CD4-positive, alpha-beta T cell (primary cell): ENCODE measurements at regions not wholly inside any gene's neighbourhood (a gene's known extent, or its start where the extent isn't known, plus 50 kb on each side); places are given as distances from the start of the nearest gene placed in this dataset.

ENCODE experiments used
- ATAC-seq: fragments of 200-7000 bp; cut with Tn5 transposase; one replicate; pipeline ENCODE4 v1.10.0; 2022; ENCODE audit warnings: mild to moderate bottlenecking; ENCODE audit not compliant: poor library complexity
- CTCF ChIA-PET: fragments of 350-600 bp; sonication (Branson Sonifier 250); formaldehyde crosslinking; loops from one replicate; lab custom pipeline; 2021; ENCODE audit warnings: antibody characterized with exemption, inconsistent platforms; lab: Charles Lee
- POLR2A ChIA-PET: fragments of 350-600 bp; sonication (Branson Sonifier 250); formaldehyde crosslinking; loops from one replicate; lab custom pipeline; 2021; ENCODE audit warnings: antibody characterized with exemption, inconsistent platforms; lab: Charles Lee
- DNase-seq, 14 experiments: peaks; one replicate each; pipeline ENCODE4 v3.0.0-alpha.2; 2013 to 2020; ENCODE audit warnings: mixed read lengths in 2 of 14
- H3K27ac ChIP-seq, 2 donors: one replicate each; pipeline versions ENCODE4 v1.5.1 to v1.7.0; 2013; ENCODE audit warnings: low read length in 2 of 2, low read depth in 1 of 2, mild to moderate bottlenecking in 1 of 2
- H3K27me3 ChIP-seq, 2 experiments: 1 replicate in 1 of 2; 2 replicates in 1 of 2; pipeline versions ENCODE4 v1.6.1 to v1.7.0; 2013; ENCODE audit warnings: low read length in 2 of 2, control low read depth in 1 of 2, mild to moderate bottlenecking in 1 of 2, moderate library complexity in 1 of 2; ENCODE audit not compliant: insufficient read depth in 2 of 2, control insufficient read depth in 1 of 2
- H3K36me3 ChIP-seq: one replicate; pipeline ENCODE4 v1.6.1; 2013; ENCODE audit warnings: low read length, control low read depth; ENCODE audit not compliant: insufficient read depth
- H3K4me1 ChIP-seq: one replicate; pipeline ENCODE4 v1.6.1; 2013; ENCODE audit warnings: low read length, control low read depth; ENCODE audit not compliant: insufficient read depth
- H3K4me3 ChIP-seq: one replicate; pipeline ENCODE4 v1.5.1; 2013; ENCODE audit warnings: mild to moderate bottlenecking, low read length, moderate library complexity
- H3K9me3 ChIP-seq, 2 experiments: 1 replicate in 1 of 2; 2 replicates in 1 of 2; pipeline versions ENCODE4 v1.6.1 to v1.7.0; 2013; ENCODE audit warnings: low read length in 2 of 2, mild to moderate bottlenecking in 2 of 2, control low read depth in 1 of 2, moderate library complexity in 1 of 2; ENCODE audit not compliant: control insufficient read depth in 1 of 2, insufficient read depth in 1 of 2
- H3K27ac Mint-ChIP-seq: one replicate; pipeline ENCODE4 v1.8.0; 2020; ENCODE audit warnings: mixed read lengths
- H3K27me3 Mint-ChIP-seq: one replicate; pipeline ENCODE4 v1.8.0; 2021; ENCODE audit warnings: mixed read lengths
- H3K36me3 Mint-ChIP-seq: one replicate; pipeline ENCODE4 v1.8.0; 2021; ENCODE audit warnings: low read depth, mixed read lengths
- H3K4me1 Mint-ChIP-seq: one replicate; pipeline ENCODE4 v1.8.0; 2021; ENCODE audit warnings: low read depth, mixed read lengths
- H3K4me3 Mint-ChIP-seq: one replicate; pipeline ENCODE4 v1.8.0; 2020; ENCODE audit warnings: mild to moderate bottlenecking, mixed read lengths
- H3K9me3 Mint-ChIP-seq: one replicate; pipeline ENCODE4 v1.8.0; 2020; ENCODE audit warnings: mixed read lengths
- CTCF ChIP-seq: fragments of 200-600 bp; IDR thresholded peaks from one replicate; pipeline ENCODE4 v1.8.0; 2022; ENCODE audit warnings: antibody characterized with exemption, mild to moderate bottlenecking
- intact Hi-C, 2 experiments: fragments of 100-400 bp; cut with DNase I in 1 of 2; cut with micrococcal nuclease in 1 of 2; formaldehyde crosslinking; loops; one replicate each; pipeline versions ENCODE4 v1.15.1 to v1.9.0; 2023 to 2025; cut with DNase I, micrococcal nuclease

DNA sequence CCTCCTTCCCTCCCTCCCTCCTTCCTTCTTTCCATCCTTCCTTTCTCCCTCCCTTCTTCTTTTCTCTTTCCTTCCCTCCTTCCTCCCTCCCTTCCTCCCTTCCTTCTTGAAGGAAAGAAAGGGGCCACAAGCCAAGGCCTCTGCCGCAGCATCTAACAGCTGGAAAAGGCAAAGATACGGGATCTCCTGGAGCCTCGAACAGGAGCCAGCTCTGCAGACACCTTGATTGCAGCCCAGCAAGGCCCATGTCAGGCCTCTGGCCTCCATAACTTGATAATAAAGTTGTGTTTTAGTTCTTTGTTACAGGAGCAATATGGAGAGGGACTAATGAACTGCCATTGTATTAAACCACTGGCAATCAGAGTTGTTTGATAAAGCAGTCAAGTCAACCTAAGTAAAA is 348.9 kb upstream of the B3GAT1 start:
- no peaks in the 10 kb centered on the region for H3K36me3 ChIP-seq
- H3K4me3 Mint-ChIP-seq = no peak overlapping the region
- H3K4me3 ChIP-seq = no peak overlapping the region
- ATAC-seq (no peak), DNase-seq (no peak)
- H3K27ac ChIP-seq = no peak overlapping the region
- POLR2A ChIA-PET = no interaction called here
- no peaks in the 10 kb centered on the region for H3K4me1 ChIP-seq
- no peaks in the 10 kb centered on the region for H3K4me1 Mint-ChIP-seq
- no peaks in the 10 kb centered on the region for H3K27me3 ChIP-seq
- H3K27me3 Mint-ChIP-seq = peaks cover 20% of the 10 kb centered on the region
- peaks cover 0 to 7% of the 10 kb centered on the region in 2 experiments for H3K9me3 ChIP-seq
- H3K9me3 Mint-ChIP-seq = peaks cover 2% of the 10 kb centered on the region
- H3K27ac Mint-ChIP-seq = no peak overlapping the region
- intact Hi-C loops = no loop called here
- CTCF ChIA-PET = no interaction called here
- no peaks in the 10 kb centered on the region for H3K36me3 Mint-ChIP-seq
- TF ChIP-seq CTCF = no peak

DNA sequence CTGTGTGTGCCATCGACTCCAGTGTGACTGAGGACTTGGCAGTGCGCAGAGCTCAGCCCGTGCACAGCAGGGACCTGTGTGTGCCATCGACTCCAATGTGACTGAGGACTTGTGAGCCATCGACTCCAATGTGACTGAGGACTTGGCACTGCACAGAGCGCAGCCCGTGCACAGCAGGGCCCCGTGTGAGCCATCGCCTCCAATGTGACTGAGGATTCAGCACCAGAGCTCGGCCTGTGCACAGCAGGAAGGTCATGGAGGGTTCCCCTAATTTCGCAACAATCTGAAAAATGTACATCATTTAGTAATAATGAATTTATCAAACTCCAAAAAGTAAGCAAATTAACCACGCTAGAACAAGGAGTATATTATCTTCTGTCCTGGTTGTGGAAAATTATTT is 348.3 kb upstream of the B3GAT1 start:
- H3K27me3 ChIP-seq = no peaks in the 10 kb centered on the region
- ATAC-seq = no peak
- no peaks in the 10 kb centered on the region for H3K4me1 Mint-ChIP-seq
- no peak for TF ChIP-seq CTCF
- CTCF ChIA-PET = no interaction called here
- peaks cover 16% of the 10 kb centered on the region for H3K27me3 Mint-ChIP-seq
- H3K4me1 ChIP-seq = no peaks in the 10 kb centered on the region
- no peak overlapping the region for H3K4me3 ChIP-seq
- no peak for DNase-seq
- no peak overlapping the region for H3K27ac ChIP-seq
- POLR2A ChIA-PET = no interaction called here
- no peaks in the 10 kb centered on the region for H3K36me3 Mint-ChIP-seq
- intact Hi-C loops = no loop called here
- H3K9me3 ChIP-seq = peaks cover 0 to 7% of the 10 kb centered on the region in 2 experiments
- peaks cover 2% of the 10 kb centered on the region for H3K9me3 Mint-ChIP-seq
- H3K36me3 ChIP-seq = no peaks in the 10 kb centered on the region
- no peak overlapping the region for H3K4me3 Mint-ChIP-seq
- no peak overlapping the region for H3K27ac Mint-ChIP-seq

GRCh38 chr11:134759855-134760254 is 347.8 kb upstream of the B3GAT1 start:
- intact Hi-C loops = no loop called here
- H3K4me1 ChIP-seq = no peaks in the 10 kb centered on the region
- POLR2A ChIA-PET = no interaction called here

More at GRCh38 chr11:134759855-134760254, 347.8 kb upstream of the B3GAT1 start:
- Mint-ChIP-seq H3K27me3 (peaks cover 16% of the 10 kb centered on the region), H3K27ac (no peak overlapping the region), H3K4me1 (no peaks in the 10 kb centered on the region), H3K36me3 (no peaks in the 10 kb centered on the region), H3K4me3 (no peak overlapping the region), H3K9me3 (peaks cover 1% of the 10 kb centered on the region)
- no peak for DNase-seq
- CTCF ChIA-PET = no interaction called here
- Histone ChIP-seq H3K9me3 (peaks cover 0 to 7% of the 10 kb centered on the region in 2 experiments), H3K27ac (no peak overlapping the region), H3K27me3 (no peaks in the 10 kb centered on the region), H3K36me3 (no peaks in the 10 kb centered on the region), H3K4me3 (no peak overlapping the region)
- no peak for ATAC-seq
- no peak for TF ChIP-seq CTCF
